A549 (cell line): ENCODE measurements at regions not wholly inside any gene's neighbourhood (a gene's known extent, or its start where the extent isn't known, plus 50 kb on each side); places are given as distances from the start of the nearest gene placed in this dataset.

Source experiments
- CTCF ChIP-seq: fragments of >200 bp; sonication (Bioruptor Twin); formaldehyde crosslinking; IDR thresholded peaks from 3 replicates; pipeline ENCODE4 v1.5.1; 2016
- ESRRA ChIP-seq: fragments of 150-350 bp; IDR thresholded peaks from 2 replicates; pipeline ENCODE4 v1.6.1; 2014; ENCODE audit warnings: mild to moderate bottlenecking, low read length, borderline replicate concordance
- HMGXB4 ChIP-seq: fragments of 250-450 bp; sonication (Bioruptor Pico); IDR thresholded peaks from 2 replicates; pipeline ENCODE4 v1.5.0; 2021; ENCODE audit warnings: mild to moderate bottlenecking, moderate library complexity, borderline replicate concordance
- POLR2A ChIP-seq: IDR thresholded peaks from 2 replicates; pipeline ENCODE4 v1.6.1; 2012; ENCODE audit warnings: mild to moderate bottlenecking, low read length
- ZC3H11A ChIP-seq: fragments of 450-650 bp; IDR thresholded peaks from 2 replicates; pipeline ENCODE4 v1.6.1; 2014; ENCODE audit warnings: antibody characterized with exemption, mild to moderate bottlenecking
- TF ChIP-seq, protein P1 (sequence below): IDR thresholded peaks from 2 replicates; pipeline ENCODE4 v1.6.1; 2012
- TF ChIP-seq, protein P2 (sequence below): fragments of 200-600 bp; sonication (generic); IDR thresholded peaks from 2 replicates; pipeline ENCODE4 v1.6.1; 2016; ENCODE audit warnings: antibody characterized with exemption, mild to moderate bottlenecking, moderate library complexity
- TF ChIP-seq, protein P3 (sequence below): fragments of 450-650 bp; IDR thresholded peaks from 2 replicates; pipeline ENCODE4 v1.6.1; 2014; ENCODE audit warnings: antibody characterized with exemption
- TF ChIP-seq, protein P4 (sequence below): fragments of 150-350 bp; IDR thresholded peaks from 2 replicates; pipeline ENCODE4 v1.6.1; 2014; ENCODE audit warnings: low read depth, mild to moderate bottlenecking, low read length

DNA sequence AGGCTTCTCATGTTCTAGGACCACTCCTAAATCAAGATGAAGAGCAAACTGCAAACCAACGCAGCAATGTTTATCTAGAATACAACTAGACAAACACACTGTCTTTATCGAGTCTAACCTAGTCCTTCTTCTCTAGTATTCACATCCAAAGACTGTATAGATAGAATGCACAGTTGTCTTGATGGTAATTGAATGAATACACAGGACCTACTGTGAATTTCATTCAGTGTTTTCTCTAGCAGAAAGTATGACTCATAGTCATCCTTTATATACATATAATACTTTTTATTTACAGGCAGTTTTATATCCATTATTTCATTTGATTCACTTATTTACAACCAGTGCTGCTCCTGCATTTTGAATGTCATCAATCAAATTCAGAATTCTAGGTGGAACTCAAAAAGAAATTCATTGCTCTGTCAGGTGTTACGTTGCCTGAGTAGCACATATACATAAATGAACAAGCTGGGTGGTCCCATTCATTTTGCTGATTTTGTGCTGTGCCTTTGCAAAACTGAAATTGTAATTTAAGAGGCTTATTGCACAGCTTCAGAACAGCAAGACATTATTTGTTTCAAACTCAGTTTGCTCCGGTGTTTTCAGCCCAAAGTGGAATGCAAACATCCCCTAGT is 374.8 kb downstream of the EPHA4 start:
- TF ChIP-seq HMGXB4 (CRISPR knock-in tag) (no peak), ESRRA (no peak), CTCF (no peak), ZC3H11A (no peak), POLR2A (no peak)
- TF ChIP-seq, protein P1, sequence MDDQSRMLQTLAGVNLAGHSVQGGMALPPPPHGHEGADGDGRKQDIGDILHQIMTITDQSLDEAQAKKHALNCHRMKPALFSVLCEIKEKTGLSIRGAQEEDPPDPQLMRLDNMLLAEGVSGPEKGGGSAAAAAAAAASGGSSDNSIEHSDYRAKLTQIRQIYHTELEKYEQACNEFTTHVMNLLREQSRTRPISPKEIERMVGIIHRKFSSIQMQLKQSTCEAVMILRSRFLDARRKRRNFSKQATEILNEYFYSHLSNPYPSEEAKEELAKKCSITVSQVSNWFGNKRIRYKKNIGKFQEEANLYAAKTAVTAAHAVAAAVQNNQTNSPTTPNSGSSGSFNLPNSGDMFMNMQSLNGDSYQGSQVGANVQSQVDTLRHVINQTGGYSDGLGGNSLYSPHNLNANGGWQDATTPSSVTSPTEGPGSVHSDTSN = no peak
- TF ChIP-seq, protein P2, sequence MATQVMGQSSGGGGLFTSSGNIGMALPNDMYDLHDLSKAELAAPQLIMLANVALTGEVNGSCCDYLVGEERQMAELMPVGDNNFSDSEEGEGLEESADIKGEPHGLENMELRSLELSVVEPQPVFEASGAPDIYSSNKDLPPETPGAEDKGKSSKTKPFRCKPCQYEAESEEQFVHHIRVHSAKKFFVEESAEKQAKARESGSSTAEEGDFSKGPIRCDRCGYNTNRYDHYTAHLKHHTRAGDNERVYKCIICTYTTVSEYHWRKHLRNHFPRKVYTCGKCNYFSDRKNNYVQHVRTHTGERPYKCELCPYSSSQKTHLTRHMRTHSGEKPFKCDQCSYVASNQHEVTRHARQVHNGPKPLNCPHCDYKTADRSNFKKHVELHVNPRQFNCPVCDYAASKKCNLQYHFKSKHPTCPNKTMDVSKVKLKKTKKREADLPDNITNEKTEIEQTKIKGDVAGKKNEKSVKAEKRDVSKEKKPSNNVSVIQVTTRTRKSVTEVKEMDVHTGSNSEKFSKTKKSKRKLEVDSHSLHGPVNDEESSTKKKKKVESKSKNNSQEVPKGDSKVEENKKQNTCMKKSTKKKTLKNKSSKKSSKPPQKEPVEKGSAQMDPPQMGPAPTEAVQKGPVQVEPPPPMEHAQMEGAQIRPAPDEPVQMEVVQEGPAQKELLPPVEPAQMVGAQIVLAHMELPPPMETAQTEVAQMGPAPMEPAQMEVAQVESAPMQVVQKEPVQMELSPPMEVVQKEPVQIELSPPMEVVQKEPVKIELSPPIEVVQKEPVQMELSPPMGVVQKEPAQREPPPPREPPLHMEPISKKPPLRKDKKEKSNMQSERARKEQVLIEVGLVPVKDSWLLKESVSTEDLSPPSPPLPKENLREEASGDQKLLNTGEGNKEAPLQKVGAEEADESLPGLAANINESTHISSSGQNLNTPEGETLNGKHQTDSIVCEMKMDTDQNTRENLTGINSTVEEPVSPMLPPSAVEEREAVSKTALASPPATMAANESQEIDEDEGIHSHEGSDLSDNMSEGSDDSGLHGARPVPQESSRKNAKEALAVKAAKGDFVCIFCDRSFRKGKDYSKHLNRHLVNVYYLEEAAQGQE = no peak
- TF ChIP-seq, protein P3, sequence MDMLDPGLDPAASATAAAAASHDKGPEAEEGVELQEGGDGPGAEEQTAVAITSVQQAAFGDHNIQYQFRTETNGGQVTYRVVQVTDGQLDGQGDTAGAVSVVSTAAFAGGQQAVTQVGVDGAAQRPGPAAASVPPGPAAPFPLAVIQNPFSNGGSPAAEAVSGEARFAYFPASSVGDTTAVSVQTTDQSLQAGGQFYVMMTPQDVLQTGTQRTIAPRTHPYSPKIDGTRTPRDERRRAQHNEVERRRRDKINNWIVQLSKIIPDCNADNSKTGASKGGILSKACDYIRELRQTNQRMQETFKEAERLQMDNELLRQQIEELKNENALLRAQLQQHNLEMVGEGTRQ = no peak
- TF ChIP-seq, protein P4, sequence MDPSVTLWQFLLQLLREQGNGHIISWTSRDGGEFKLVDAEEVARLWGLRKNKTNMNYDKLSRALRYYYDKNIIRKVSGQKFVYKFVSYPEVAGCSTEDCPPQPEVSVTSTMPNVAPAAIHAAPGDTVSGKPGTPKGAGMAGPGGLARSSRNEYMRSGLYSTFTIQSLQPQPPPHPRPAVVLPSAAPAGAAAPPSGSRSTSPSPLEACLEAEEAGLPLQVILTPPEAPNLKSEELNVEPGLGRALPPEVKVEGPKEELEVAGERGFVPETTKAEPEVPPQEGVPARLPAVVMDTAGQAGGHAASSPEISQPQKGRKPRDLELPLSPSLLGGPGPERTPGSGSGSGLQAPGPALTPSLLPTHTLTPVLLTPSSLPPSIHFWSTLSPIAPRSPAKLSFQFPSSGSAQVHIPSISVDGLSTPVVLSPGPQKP = no peak
